K562 (cell line): ENCODE measurements at regions not wholly inside any gene's neighbourhood (a gene's known extent, or its start where the extent isn't known, plus 50 kb on each side); places are given as distances from the start of the nearest gene placed in this dataset.

Experiments
- ARID2 ChIP-seq: fragments of 450-650 bp; IDR thresholded peaks from 2 replicates; pipeline ENCODE4 v1.6.1; 2017; ENCODE audit warnings: antibody characterized with exemption, mild to moderate bottlenecking
- GABPB1 ChIP-seq: sonication (generic); formaldehyde crosslinking; IDR thresholded peaks from 2 replicates; pipeline ENCODE4 v1.8.0; 2022; ENCODE audit warnings: mild to moderate bottlenecking, missing genetic modification reagents
- JUNB ChIP-seq: fragments of 450-650 bp; formaldehyde crosslinking; conservative IDR thresholded peaks from 2 replicates; pipeline ENCODE4 v1.4.0; 2020; ENCODE audit warnings: mild to moderate bottlenecking
- LEF1 ChIP-seq: fragments of 450-650 bp; IDR thresholded peaks from 2 replicates; pipeline ENCODE4 v1.6.1; 2016; ENCODE audit warnings: mild to moderate bottlenecking
- MYBL2 ChIP-seq, 2 experiments: fragments of 450-650 bp in 1 of 2; sonication (generic) in 1 of 2; formaldehyde crosslinking in 1 of 2; IDR thresholded peaks; 2 replicates each; pipeline versions ENCODE4 v1.6.1 to v1.8.1; 2017 to 2022; ENCODE audit warnings: borderline replicate concordance in 1 of 2, inconsistent platforms in 1 of 2, low read depth in 1 of 2, mild to moderate bottlenecking in 1 of 2, missing genetic modification reagents in 1 of 2, moderate library complexity in 1 of 2
- NCOA1 ChIP-seq: fragments of 450-650 bp; IDR thresholded peaks from 2 replicates; pipeline ENCODE4 v1.6.1; 2016; ENCODE audit warnings: low read depth
- RBM39 ChIP-seq: fragments of 200-400 bp; formaldehyde crosslinking; optimal IDR thresholded peaks from 2 replicates; pipeline ENCODE3; 2018; ENCODE audit warnings: low read depth, low read length
- TRIM28 ChIP-seq: fragments of 450-650 bp; IDR thresholded peaks from 2 replicates; pipeline ENCODE4 v1.6.1; 2017
- TF ChIP-seq, protein P1 (sequence below): fragments of 250-450 bp; sonication (Bioruptor Pico); IDR thresholded peaks from 2 replicates; pipeline ENCODE4 v1.5.0; 2021
- TF ChIP-seq, protein P2 (sequence below), 2 experiments: fragments of 450-650 bp; conservative IDR thresholded peaks; 2 replicates each; pipeline ENCODE4 v1.6.1; 2017; ENCODE audit warnings: mild to moderate bottlenecking in 2 of 2, moderate library complexity in 2 of 2
- TF ChIP-seq, protein P3 (sequence below): sonication (generic); formaldehyde crosslinking; IDR thresholded peaks from 2 replicates; pipeline ENCODE4 v1.8.1; 2023; ENCODE audit warnings: mild to moderate bottlenecking, missing genetic modification reagents, moderate library complexity

DNA sequence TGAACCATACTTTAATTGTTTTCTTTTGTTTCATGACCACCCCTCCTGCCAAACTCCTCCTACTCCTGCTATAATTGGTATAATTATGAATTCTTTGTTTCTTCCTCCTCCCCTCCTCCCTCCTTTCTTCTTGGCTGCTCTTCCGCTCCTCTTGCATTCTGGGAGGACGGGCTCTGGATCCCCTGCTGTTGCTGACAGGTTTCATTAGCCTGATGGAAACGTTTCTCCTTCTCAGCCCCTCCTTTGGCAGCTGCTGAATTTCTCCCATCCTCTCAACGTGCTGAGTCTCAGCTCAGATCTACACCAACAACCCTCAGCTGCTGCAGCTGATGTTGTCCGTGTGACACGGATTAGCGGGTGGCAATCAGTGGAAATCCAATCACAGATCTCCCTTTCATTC is 97.1 kb upstream of the UBAC2 start:
- TF ChIP-seq RBM39 = no peak
- TF ChIP-seq LEF1 = no peak
- TF ChIP-seq ARID2 = no peak
- TF ChIP-seq, protein P1, sequence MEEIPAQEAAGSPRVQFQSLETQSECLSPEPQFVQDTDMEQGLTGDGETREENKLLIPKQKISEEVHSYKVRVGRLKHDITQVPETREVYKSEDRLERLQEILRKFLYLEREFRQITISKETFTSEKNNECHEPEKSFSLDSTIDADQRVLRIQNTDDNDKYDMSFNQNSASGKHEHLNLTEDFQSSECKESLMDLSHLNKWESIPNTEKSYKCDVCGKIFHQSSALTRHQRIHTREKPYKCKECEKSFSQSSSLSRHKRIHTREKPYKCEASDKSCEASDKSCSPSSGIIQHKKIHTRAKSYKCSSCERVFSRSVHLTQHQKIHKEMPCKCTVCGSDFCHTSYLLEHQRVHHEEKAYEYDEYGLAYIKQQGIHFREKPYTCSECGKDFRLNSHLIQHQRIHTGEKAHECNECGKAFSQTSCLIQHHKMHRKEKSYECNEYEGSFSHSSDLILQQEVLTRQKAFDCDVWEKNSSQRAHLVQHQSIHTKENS (CRISPR knock-in tag) = no peak
- TF ChIP-seq JUNB (CRISPR knock-in tag) = no peak
- no peak for TF ChIP-seq GABPB1 (CRISPR knock-in tag)
- TF ChIP-seq, protein P2, sequence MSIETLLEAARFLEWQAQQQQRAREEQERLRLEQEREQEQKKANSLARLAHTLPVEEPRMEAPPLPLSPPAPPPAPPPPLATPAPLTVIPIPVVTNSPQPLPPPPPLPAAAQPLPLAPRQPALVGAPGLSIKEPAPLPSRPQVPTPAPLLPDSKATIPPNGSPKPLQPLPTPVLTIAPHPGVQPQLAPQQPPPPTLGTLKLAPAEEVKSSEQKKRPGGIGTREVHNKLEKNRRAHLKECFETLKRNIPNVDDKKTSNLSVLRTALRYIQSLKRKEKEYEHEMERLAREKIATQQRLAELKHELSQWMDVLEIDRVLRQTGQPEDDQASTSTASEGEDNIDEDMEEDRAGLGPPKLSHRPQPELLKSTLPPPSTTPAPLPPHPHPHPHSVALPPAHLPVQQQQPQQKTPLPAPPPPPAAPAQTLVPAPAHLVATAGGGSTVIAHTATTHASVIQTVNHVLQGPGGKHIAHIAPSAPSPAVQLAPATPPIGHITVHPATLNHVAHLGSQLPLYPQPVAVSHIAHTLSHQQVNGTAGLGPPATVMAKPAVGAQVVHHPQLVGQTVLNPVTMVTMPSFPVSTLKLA (conservative IDR thresholded peaks at IDR 0.05) = no peak
- no peak for TF ChIP-seq TRIM28
- TF ChIP-seq NCOA1 = no peak
- TF ChIP-seq, protein P3, sequence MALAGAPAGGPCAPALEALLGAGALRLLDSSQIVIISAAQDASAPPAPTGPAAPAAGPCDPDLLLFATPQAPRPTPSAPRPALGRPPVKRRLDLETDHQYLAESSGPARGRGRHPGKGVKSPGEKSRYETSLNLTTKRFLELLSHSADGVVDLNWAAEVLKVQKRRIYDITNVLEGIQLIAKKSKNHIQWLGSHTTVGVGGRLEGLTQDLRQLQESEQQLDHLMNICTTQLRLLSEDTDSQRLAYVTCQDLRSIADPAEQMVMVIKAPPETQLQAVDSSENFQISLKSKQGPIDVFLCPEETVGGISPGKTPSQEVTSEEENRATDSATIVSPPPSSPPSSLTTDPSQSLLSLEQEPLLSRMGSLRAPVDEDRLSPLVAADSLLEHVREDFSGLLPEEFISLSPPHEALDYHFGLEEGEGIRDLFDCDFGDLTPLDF (CRISPR knock-in tag) = no peak
- TF ChIP-seq MYBL2 (IDR thresholded peaks at IDR 0.05; ENCODE audit: low read depth) = no peak
- TF ChIP-seq MYBL2 (CRISPR knock-in tag; IDR thresholded peaks at IDR 0.05; ENCODE audit: borderline replicate concordance) = no peak
